ENCODE measurements at regions not wholly inside any gene's neighbourhood (a gene's known extent, or its start where the extent isn't known, plus 50 kb on each side); places are given as distances from the start of the nearest gene placed in this dataset.

DNA sequence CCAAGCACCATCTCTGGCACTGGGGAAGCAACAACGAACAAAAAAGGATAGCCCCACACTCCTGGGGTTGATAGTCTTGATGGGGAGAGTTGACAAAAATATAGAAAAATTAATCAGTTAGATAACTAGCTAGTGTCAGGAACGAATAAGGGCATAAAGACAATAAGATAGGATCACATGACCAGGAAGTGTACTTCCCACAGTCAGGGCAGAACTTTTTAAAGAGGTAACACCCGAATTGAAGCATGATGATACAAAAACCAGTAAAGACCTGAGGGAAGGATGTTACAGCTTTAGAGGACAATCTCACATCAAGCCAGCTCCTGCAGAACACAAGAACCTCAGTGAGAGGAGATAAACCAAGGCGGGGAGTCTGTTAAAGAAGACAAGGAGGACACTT, 295.4 kb upstream of the CRIM1 start:
- H3K4me3 ChIP-seq (replicated peaks; ENCODE audit: low read depth, low read length): no peak overlapping the region
- TF ChIP-seq, protein P1, sequence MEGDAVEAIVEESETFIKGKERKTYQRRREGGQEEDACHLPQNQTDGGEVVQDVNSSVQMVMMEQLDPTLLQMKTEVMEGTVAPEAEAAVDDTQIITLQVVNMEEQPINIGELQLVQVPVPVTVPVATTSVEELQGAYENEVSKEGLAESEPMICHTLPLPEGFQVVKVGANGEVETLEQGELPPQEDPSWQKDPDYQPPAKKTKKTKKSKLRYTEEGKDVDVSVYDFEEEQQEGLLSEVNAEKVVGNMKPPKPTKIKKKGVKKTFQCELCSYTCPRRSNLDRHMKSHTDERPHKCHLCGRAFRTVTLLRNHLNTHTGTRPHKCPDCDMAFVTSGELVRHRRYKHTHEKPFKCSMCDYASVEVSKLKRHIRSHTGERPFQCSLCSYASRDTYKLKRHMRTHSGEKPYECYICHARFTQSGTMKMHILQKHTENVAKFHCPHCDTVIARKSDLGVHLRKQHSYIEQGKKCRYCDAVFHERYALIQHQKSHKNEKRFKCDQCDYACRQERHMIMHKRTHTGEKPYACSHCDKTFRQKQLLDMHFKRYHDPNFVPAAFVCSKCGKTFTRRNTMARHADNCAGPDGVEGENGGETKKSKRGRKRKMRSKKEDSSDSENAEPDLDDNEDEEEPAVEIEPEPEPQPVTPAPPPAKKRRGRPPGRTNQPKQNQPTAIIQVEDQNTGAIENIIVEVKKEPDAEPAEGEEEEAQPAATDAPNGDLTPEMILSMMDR (IDR thresholded peaks at IDR 0.05; ENCODE audit: low read depth, low read length, missing control alignments): no peak
- DNase-seq (ENCODE audit: extremely low read depth, low read depth): no peak

- no peak overlapping the region for H3K4me3 ChIP-seq (replicated peaks; ENCODE audit: low read depth, low read length)
- no peak for DNase-seq (ENCODE audit: extremely low read depth, low read depth)
- TF ChIP-seq, protein P1 (IDR thresholded peaks at IDR 0.05; ENCODE audit: low read depth, low read length, missing control alignments): no peak
Measured at GRCh38 chr2:36059691-36060090, 295.9 kb upstream of the CRIM1 start.

DNA sequence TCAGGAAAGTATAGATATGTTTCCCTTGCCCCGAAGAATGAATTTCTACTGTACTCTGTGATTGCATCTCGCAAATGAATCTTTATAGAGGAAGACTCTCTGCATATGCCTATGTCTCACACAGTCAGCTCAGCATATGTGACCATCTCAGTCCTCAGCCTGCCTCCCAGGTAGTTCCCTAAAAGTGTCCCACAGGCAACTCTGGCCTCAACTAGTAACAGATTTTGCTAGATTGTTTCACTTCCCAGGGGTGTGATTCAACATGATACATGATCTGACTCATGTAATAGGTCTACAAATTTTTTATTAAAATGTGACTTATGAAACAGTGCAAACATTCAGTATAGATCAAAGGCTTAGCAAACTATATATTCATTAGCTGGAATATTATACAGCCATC, 296.6 kb upstream of the CRIM1 start:
- H3K4me3 ChIP-seq (replicated peaks; ENCODE audit: low read depth, low read length): no peak overlapping the region
- no peak for DNase-seq (ENCODE audit: extremely low read depth, low read depth)
- TF ChIP-seq, protein P1 (IDR thresholded peaks at IDR 0.05; ENCODE audit: low read depth, low read length, missing control alignments): no peak

DNA sequence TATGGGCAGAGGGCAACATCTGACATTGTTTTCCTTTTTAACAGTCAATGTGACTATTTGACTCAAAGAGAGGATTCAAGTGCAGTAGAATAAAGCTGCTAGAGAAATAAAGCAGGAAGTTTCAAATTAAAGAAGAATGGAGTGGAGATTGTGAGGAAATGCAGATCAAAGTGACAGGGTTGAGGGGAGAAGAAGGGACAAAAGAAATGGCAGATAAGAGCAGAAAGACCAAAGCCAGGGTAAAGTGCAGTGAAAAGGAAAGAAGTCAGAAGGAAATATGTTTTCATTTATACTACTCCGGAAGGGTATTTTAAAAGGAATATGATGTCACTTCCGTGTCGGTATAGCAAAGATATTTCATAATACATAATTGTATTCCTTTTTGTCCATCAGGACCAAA, 297.5 kb upstream of the CRIM1 start:
- no peak for DNase-seq (ENCODE audit: extremely low read depth, low read depth)
- TF ChIP-seq, protein P1 (IDR thresholded peaks at IDR 0.05; ENCODE audit: low read depth, low read length, missing control alignments): no peak
- no peak overlapping the region for H3K4me3 ChIP-seq (replicated peaks; ENCODE audit: low read depth, low read length)

- no peak for DNase-seq (ENCODE audit: extremely low read depth, low read depth)
- no peak overlapping the region for H3K4me3 ChIP-seq (replicated peaks; ENCODE audit: low read depth, low read length)
- TF ChIP-seq, protein P1 (IDR thresholded peaks at IDR 0.05; ENCODE audit: low read depth, low read length, missing control alignments): no peak
Measured at GRCh38 chr2:36052819-36053218, 302.8 kb upstream of the CRIM1 start.

DNA sequence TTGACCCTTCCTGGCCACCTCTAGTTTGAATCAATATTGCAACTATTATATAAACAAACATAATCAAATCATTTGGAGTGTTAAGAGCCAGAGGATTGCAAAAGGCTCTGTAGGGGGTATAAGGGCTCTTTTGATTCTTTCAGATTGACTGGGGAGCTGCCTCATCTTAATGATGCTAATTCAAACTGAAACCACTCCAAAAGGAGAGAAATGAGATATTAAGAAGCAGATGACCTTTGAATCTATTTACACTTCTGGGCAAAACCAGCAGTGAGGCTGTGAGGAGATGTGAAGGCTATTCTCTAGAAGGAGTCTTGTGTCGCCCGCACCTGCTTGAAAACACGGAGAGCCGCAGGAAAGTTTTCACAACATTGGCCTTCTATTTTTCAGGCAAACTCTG, 311.2 kb upstream of the CRIM1 start:
- DNase-seq (ENCODE audit: extremely low read depth, low read depth): no peak
- no peak overlapping the region for H3K4me3 ChIP-seq (replicated peaks; ENCODE audit: low read depth, low read length)
- TF ChIP-seq, protein P1 (IDR thresholded peaks at IDR 0.05; ENCODE audit: low read depth, low read length, missing control alignments): no peak

DNA sequence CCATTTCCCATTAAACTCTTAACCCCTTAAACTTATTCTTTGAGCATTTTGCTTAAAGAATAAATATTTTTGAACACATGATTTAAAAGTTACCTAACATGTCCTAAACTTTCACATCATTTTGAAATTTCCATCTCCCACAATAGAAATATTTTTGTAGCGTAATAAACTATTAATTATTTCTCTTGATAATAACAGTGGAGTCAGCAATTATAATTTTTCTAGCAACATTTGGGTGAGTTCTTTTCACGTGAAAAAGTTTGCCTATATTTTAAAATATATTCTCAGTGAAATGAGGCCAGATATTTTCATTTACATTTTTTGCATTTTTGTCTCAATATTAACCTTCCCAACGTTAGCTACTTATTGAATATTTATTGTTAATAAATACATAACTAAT, 320.4 kb upstream of the CRIM1 start:
- no peak overlapping the region for H3K4me3 ChIP-seq (replicated peaks; ENCODE audit: low read depth, low read length)
- DNase-seq (ENCODE audit: extremely low read depth, low read depth): no peak
- TF ChIP-seq, protein P1 (IDR thresholded peaks at IDR 0.05; ENCODE audit: low read depth, low read length, missing control alignments): no peak

Data from HFF-Myc (cell line).